Gastrocnemius medialis (tissue), 4 donors: ENCODE measurements at regions not wholly inside any gene's neighbourhood (a gene's known extent, or its start where the extent isn't known, plus 50 kb on each side); places are given as distances from the start of the nearest gene placed in this dataset.

Experiments
- ATAC-seq, 2 donors: fragments of 150-250 bp; one replicate each; pipeline ENCODE4 v1.9.1; 2016
- DNase-seq, 2 donors: peaks; one replicate each; pipeline ENCODE4 v3.0.0-alpha.2; 2019
- H3K27ac ChIP-seq, 4 donors: fragments of 200-600 bp; sonication (generic); 1 replicate in 1 of 4; 2 replicates in 3 of 4; pipeline ENCODE4 v1.5.1; 2016 to 2018; ENCODE audit warnings: mild to moderate bottlenecking in 2 of 4, moderate library complexity in 1 of 4
- H3K27me3 ChIP-seq, 3 donors: fragments of 200-600 bp; sonication (generic) in 2 of 3; 1 replicate in 1 of 3; 2 replicates in 2 of 3; pipeline versions ENCODE4 v1.5.1 to v1.6.0; 2016 to 2019; ENCODE audit warnings: mild to moderate bottlenecking in 1 of 3, moderate library complexity in 1 of 3
- H3K36me3 ChIP-seq, 2 donors: fragments of 200-600 bp; sonication (generic) in 1 of 2; one replicate each; pipeline ENCODE4 v1.5.1; 2017 to 2018
- H3K4me1 ChIP-seq, 2 donors: fragments of 200-600 bp; sonication (generic) in 1 of 2; one replicate each; pipeline ENCODE4 v1.5.1; 2016 to 2017; ENCODE audit warnings: mild to moderate bottlenecking in 2 of 2
- H3K4me3 ChIP-seq, 4 donors: fragments of 200-600 bp; sonication (generic) in 3 of 4; 1 replicate in 1 of 4; 2 replicates in 3 of 4; pipeline ENCODE4 v1.5.1; 2016 to 2019; ENCODE audit warnings: mild to moderate bottlenecking in 2 of 4
- H3K9me3 ChIP-seq, 3 donors: fragments of 200-600 bp; sonication (generic) in 2 of 3; 1 replicate in 1 of 3; 2 replicates in 2 of 3; pipeline ENCODE4 v1.5.1; 2016 to 2019
- CTCF ChIP-seq, 5 experiments: fragments of 450-650 bp in 3 of 5; fragments of 200-600 bp in 2 of 5; sonication (generic) in 2 of 5; IDR thresholded peaks in 4 of 5; conservative IDR thresholded peaks in 1 of 5; 1 replicate in 4 of 5; 2 replicates in 1 of 5; pipeline ENCODE4 v1.5.1; 2016 to 2019; ENCODE audit warnings: antibody characterized with exemption in 5 of 5, mild to moderate bottlenecking in 3 of 5, moderate library complexity in 3 of 5
- POLR2A ChIP-seq, 2 donors: fragments of 450-650 bp; IDR thresholded peaks; one replicate each; pipeline ENCODE4 v1.6.1; 2017; ENCODE audit warnings: antibody characterized with exemption in 2 of 2, mild to moderate bottlenecking in 2 of 2, moderate library complexity in 2 of 2
- in situ Hi-C, 4 donors: fragments of 200-750 bp; cut with MboI; loops; one replicate each; pipeline versions ENCODE4 v1.15.0 to v1.8.0; 2017; ENCODE audit warnings: low sequenced_read_pairs in 4 of 4
- intact Hi-C: fragments of 100-400 bp; cut with DNase I; formaldehyde crosslinking; loops from one replicate; pipeline ENCODE4 v1.15.1; 2023; ENCODE audit warnings: low total_unique reads

- in situ Hi-C loops (no loop called here), intact Hi-C loops (no loop called here)
- Histone ChIP-seq H3K27ac (no peak overlapping the region), H3K9me3 (no peaks in the 10 kb centered on the region), H3K27me3 (no peaks in the 10 kb centered on the region), H3K4me3 (no peak overlapping the region), H3K4me1 (no peaks in the 10 kb centered on the region), H3K36me3 (no peaks in the 10 kb centered on the region)
- DNase-seq = no peak
- TF ChIP-seq CTCF (IDR thresholded peaks at IDR 0.05 in 4 of 5, conservative IDR thresholded peaks at IDR 0.05 in 1 of 5) (no peak), POLR2A (IDR thresholded peaks at IDR 0.05) (no peak)
- no peak for ATAC-seq
Measured at GRCh38 chr11:60592601-60593000, 77.4 kb downstream of the MS4A13 start.

- TF ChIP-seq CTCF (IDR thresholded peaks at IDR 0.05 in 4 of 5, conservative IDR thresholded peaks at IDR 0.05 in 1 of 5) = no peak
- TF ChIP-seq POLR2A (IDR thresholded peaks at IDR 0.05) = no peak
- H3K36me3 ChIP-seq = no peaks in the 10 kb centered on the region
- H3K4me1 ChIP-seq = no peaks in the 10 kb centered on the region
- no peak for DNase-seq
- in situ Hi-C loops = no loop called here
- intact Hi-C loops = no loop called here
- no peak overlapping the region for H3K4me3 ChIP-seq
- ATAC-seq = no peak
- no peaks in the 10 kb centered on the region for H3K9me3 ChIP-seq
- H3K27ac ChIP-seq = no peak overlapping the region
- H3K27me3 ChIP-seq = no peaks in the 10 kb centered on the region
Measured at GRCh38 chr11:60594998-60595642, 79.9 kb downstream of the MS4A13 start.

DNA sequence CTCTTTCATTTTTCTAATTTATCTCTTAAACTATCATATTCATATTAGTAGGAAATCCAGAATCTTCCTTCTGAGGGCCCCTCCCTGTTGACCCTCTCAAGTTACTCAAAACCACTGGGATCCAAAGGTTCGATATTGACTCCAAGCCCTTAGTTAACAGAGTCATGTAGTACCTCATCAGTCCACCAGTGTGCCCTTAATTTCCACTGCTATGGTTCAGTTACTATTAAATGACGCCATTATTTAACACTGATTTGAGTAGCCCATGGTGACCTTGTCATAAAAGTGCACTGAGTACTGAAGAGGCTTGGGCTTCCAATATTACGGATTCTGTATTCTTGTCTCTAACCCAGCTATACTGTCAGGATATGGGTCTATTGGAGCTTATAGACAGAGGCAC lies 91.9 kb upstream of the MS4A8 start:
- no peaks in the 10 kb centered on the region for H3K27me3 ChIP-seq
- DNase-seq (no peak), ATAC-seq (no peak)
- in situ Hi-C loops (loop anchor here in 1 of 4 donors (25.0 kb wide), 1 partner anchor 245 kb away; no protein-coding TSS in a partner anchor), intact Hi-C loops (no loop called here)
- no peaks in the 10 kb centered on the region for H3K36me3 ChIP-seq
- TF ChIP-seq CTCF (IDR thresholded peaks at IDR 0.05 in 4 of 5, conservative IDR thresholded peaks at IDR 0.05 in 1 of 5) (no peak), POLR2A (IDR thresholded peaks at IDR 0.05) (no peak)
- no peaks in the 10 kb centered on the region for H3K9me3 ChIP-seq
- H3K27ac ChIP-seq = no peak overlapping the region
- H3K4me1 ChIP-seq = no peaks in the 10 kb centered on the region
- no peak overlapping the region for H3K4me3 ChIP-seq

DNA sequence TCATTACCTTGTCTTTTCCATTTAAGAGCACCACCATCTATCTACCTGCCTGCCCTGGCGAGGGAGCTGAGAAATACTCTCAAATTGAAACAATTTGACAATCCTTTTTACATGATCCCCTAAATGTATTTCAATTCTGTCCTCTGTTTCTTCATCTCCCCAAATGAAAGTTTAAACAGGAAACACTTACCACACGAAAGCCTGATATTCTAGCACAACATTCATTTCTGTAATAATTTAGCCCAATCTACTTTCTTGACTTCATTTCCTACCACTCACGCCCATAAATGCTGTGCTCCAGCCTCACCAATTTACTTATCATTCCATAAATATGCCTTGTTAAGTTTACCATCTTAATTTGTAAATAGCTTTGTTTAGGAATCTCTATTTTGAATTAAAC lies 89.8 kb upstream of the MS4A8 start:
- H3K27me3 ChIP-seq = no peaks in the 10 kb centered on the region
- in situ Hi-C loops (loop anchor here in 1 of 4 donors (25.0 kb wide), 1 partner anchor 247 kb away; no protein-coding TSS in a partner anchor), intact Hi-C loops (loop anchor here (10.0 kb wide), 1 partner anchor 245 kb away; no protein-coding TSS in a partner anchor)
- ATAC-seq (no peak), DNase-seq (no peak)
- H3K9me3 ChIP-seq = no peaks in the 10 kb centered on the region
- TF ChIP-seq POLR2A (IDR thresholded peaks at IDR 0.05) (no peak), CTCF (IDR thresholded peaks at IDR 0.05 in 4 of 5, conservative IDR thresholded peaks at IDR 0.05 in 1 of 5) (no peak)
- H3K4me3 ChIP-seq = no peak overlapping the region
- no peaks in the 10 kb centered on the region for H3K36me3 ChIP-seq
- H3K27ac ChIP-seq = no peak overlapping the region
- H3K4me1 ChIP-seq = no peaks in the 10 kb centered on the region
